HG03060 (cell line): ENCODE measurements at regions not wholly inside any gene's neighbourhood (a gene's known extent, or its start where the extent isn't known, plus 50 kb on each side); places are given as distances from the start of the nearest gene placed in this dataset.
"Not testable (repeated sequence)": the region's sequence is repeated elsewhere in the genome, so short reads cannot be mapped to it uniquely, and the experiment has no call there.

Experiments used
- ATAC-seq: cut with Tn5 transposase; IDR thresholded peaks from one replicate; pipeline ENCODE4 v1.9.1; 2021; ENCODE audit warnings: low read depth, moderate number of reproducible peaks; ENCODE audit not compliant: unreplicated experiment

DNA sequence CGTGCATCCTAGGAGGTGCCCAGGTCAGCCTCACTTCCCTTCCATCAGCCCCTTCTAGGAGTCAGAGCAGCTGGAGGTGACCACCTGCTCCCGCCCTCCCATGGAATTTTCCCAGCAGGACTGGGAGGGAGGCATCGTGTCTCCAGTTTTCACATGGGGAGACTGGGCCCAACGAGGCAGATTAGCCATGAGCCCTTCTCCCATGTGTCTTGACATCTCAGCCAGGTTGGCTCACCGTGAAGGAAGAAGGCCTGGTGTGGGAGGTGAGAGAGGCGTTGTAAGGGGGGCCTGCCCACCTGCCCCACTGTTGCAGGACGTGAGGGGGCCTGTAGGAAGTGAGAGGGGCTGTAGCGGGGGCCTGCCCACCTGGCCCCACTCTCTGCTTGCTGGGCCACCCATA is 1521.4 kb downstream of the BRD1 start:
- ATAC-seq: no peak

DNA sequence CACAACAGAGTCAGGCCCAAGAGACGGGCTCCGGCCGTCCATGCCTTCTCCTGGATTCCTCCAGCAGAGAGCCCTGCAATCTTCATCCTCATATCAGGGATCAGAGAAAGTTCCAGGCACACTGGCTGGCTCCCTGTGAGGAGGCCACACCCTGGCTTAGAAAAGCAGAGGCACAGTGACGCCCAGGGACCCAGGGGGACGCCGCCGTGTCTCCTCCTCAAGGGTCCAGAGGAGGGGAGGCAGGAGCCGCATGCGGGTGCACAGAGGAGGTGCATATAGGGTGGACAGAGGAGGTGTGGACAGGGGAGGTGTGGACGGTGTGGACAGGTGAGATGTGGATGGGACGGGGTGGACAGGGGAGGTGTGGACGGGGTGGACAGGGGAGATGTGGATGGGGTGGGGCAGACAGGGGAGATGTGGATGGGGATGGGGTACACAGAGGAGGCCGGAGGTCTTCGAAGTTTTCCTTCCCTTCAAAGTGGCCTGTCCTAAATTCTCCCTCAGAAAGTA is 1521.9 kb downstream of the BRD1 start:
- ATAC-seq: no peak

DNA sequence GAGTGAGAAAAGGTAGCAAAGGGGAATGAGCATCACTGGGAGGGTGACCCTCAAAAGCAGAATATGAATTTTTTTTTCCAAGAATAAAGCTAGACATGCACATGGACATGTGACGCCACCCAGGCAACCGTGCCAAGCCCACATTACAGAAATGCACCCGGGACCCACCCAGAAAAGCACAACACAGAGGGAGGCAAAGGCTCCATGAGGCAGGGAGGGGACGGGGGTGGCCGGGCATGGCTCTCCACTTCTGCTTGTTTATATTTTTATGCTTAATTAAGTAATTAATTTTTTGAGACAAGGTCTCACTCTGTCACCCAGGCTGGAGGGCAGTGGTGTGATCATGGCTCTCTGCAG is 1524.3 kb downstream of the BRD1 start:
- no peak for ATAC-seq

DNA sequence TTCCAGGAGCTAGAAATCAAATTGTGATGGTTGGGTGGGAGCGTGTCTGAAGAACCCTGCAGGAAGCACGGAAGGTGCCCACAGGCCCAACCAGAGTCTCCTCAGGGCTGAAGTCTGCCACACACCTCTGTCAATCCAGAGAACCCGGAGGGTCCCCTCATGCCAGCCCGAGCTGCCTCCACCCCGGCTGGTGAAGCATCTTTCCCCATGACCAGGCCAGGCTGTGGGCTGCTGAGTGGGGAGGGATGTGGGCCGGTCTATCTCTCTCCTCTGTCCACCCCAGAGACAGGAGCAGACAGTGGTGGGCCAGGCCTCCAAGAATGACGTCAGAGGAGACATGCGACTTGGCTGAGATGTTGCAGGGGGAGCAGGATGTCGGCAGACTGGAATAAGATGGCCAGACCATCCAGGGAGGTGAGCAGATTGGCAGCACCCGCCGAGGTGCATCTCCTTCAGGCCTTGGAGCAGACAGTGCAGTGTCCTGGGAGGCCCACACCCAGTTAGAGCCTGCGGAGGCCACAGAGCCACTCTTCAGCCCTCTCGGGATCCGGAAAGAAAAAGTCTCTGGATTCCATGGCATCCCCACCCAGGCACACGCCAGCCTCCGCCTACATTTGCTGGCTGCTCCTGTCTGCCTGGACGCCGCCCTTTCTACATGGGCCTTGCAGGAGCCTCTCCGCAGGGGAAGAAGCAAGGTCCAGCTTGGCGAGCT is 1524.9 kb downstream of the BRD1 start:
- ATAC-seq: no peak

DNA sequence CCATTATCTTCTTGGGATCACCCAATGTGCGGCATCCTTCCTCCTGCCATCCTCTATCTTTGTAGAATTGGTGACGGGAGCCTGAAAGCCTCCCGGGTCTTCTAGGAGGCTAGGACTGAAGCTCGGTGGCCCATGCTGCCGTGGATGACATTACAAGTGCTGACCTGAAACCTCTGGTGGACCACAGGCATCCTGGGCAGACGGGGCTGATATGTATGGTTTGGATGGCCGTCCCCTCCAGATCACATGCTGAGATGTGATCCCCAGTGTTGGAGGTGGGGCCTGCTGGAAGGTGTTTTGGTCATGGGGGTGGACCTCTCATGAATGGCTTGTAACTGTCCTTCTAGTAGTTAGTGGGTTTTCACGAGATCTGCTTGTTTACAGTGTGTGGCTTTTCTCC is 1525.8 kb downstream of the BRD1 start:
- no peak for ATAC-seq

DNA sequence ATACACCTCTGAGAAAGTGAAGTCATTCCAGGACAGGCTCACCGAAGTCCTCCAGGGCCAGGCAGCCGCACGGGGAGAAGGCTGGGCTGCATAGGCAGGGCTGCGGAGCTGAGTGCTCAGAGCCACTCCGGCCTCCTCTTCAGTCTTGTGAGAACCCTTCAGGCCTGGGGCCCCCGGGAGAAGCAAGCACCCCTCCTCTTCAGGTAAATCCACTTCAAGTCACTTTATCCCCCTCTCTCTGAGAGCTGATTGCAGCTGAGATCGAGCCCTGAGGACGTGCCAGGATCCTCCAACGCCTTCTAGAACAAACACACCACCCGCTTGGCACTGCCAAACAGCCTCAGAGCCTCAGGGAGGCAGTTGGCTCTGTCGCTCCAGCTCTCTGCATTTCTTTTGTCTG is 1526.3 kb downstream of the BRD1 start:
- ATAC-seq: no peak

DNA sequence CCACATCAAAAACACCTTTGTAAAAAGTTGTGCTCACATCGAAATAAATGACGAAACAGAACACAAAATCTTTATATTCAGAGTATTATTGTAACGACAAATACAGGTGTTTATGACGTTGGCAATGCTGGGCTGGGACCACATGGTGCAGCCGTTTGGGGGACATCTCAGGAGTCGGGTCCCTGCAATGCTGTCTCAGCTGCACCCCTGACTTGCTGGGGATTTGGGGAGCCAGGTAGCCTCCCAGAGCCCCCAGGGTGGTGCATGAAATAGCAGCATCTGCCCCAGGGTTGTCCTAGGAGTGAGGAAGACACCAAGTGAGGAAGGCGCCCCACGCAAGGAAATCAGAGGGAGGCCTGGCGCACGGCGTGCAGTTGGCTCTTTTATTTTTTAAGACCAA is 1526.8 kb downstream of the BRD1 start:
- ATAC-seq: no peak

DNA sequence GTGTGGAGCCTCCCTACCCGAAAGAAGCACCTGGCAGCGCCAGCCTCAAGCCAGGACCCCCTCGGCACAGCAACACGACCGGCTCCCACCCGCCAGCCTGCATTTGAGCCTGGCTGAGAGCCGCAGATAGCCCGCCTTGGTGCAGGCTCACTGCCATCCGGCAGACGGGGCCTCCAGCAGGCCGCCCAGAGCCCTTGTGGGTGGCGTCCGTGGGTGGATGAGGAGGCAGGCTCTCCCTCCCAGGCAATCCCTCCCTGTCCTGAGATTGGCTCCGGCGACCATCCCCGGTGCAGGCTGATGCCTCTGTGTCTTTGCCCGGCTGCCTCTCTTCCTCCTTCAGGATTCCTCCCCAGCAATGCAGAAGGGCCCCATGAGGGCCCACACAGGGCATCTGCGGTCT is 1527.9 kb downstream of the BRD1 start:
- no peak for ATAC-seq

DNA sequence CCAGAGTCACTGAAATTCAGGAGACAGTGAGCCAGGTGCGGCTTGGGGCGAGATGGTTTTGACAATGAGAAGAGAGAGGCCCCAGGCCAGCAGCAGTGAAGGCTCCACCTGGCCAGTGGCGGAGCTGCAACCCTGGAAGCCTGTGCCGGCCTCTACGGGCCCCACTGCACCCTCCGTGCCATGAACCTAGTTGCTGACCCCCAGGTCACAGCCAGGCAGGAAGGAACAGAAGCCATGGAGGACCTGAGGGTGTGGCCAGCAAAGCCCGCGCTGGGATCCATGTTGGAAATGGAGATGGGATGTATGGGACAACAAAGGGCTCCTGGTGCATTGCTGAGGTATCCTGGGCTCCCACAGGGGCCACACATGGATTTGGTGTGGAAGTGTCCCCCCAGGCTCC is 1528.5 kb downstream of the BRD1 start:
- no peak for ATAC-seq

DNA sequence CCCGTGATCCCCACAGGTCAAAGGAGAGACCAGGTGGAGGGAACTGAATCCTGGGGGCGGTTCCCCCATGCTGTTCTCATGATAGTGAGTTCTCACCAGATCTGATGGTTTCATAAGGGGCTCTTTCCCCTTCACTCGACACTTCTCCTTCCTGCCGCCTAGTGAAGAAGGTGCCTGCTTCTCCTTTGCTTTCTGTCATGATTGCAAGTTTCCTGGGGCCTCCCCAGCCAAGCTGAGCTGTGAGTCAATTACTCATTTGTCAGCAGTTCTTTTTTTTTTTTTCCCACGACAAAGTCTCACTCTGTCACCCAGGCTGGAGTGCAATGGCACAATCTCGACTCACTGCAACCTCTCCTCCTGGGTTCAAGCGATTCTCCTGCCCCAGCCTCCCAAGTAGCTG is 1530.4 kb downstream of the BRD1 start:
- no peak for ATAC-seq

DNA sequence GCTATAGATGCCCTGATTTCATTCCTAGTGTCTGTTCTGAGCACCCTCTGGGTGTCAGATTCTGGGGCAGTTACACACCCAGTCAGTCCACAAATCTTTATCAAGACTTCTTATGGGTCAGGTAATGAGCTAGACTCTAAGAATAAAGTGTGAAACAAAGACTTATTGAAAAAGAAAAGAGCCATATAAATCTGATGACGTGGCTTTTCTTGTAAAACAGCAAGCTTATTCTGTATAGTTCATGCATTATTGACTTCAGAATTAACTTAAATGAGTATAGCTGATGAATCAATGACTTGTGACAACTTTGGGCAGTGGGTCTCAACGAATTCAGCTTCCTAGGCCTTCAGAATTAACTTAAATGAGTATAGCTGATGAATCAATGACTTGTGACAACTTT is 1527.5 kb downstream of the TBC1D22A start:
- ATAC-seq: not testable (repeated sequence)

DNA sequence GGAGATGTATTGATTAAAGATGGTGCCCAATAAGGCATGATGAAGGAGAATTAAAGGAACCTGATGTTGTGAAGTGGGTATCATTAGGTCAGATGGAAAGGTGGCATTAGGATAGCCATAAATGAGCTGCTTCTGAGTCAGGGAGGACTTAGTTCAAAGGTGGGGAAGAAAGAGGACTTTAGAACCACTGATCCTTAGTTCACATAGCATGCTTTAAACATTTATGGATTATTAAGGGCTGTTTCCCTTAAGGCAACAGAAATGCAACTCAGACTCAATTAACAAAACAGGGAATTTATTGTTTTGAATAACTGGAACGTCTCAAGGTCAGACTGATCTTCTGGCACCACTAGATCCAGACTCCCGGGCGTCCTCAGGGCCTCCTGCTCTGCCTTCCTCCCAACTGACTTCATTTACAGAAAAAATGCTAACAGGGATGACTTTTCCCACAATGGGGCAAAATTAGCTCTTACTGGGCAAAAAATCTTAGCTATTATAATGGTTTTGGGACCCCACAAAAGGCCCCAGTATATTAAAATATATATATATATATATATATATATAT is 1526.0 kb downstream of the TBC1D22A start:
- ATAC-seq: no peak

DNA sequence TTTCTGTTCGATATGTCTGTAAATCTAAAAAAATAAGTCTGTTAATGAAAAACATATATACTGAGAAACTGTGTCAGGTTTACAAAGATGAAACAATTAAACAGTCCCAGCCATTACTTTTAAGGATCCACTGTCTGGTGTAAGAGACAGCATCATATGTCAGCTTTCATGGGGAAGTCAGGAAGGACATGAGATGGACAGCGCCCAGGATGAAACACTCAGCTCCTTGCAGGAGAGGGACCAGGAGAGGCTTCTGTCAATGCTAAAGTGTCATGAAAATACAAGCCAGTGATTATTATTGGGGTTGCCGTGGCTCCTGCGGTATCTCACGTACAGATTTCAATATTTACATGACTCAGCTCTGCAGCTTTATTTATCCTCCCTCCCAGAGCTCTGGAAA is 1524.6 kb downstream of the TBC1D22A start:
- ATAC-seq: no peak

DNA sequence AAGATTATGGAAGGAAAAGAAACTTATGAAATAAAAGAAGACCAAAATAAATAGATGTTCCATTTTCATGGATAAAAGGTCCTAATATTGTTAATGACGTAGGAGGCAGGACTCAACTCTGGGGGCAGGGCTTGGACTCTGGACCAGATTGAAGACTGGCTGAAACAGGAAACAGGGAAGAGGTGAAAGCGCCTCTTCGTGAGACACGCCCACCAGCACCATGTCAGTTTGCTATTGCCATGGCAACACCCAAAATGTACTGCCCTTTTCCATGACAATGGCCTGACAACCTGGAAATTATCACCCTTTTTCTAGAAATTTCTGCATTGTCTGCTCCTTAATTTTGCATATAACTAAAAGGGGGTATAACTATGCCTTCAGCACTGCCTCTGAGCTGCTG is 1522.2 kb downstream of the TBC1D22A start:
- ATAC-seq: no peak

DNA sequence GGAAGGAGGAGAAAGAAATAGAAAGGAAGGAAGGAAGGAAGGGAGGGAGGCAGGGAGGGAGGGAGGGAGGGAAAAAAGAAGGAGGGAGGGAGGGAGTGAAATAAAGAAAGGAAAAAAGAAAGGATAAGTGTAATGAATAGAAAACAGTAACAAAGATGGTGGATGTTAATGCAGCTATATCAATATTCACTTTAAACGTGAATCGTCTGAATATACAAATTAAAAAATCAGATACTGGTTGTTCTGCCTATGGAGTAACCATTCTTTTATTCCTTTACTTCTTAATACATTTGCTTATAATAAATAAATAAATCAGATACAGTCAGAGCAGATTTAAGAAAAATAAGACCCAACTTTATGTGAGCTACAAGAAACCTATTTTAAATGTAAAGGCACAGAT is 1520.4 kb downstream of the TBC1D22A start:
- ATAC-seq: no peak

DNA sequence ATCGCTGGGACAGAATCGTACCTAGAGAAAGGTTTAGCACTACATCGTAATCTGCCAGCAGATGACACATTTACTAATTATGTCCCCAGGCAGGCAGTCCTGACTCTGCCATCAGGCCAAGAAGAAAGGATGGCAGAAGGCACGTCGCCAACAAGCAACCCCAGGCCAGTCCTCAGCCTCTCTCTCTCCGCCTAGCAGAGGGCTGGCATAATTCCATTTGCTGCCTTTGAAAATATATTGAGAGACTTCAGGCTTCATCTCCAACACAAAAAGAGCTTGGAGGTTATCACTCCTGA is 1517.0 kb downstream of the TBC1D22A start:
- no peak for ATAC-seq

DNA sequence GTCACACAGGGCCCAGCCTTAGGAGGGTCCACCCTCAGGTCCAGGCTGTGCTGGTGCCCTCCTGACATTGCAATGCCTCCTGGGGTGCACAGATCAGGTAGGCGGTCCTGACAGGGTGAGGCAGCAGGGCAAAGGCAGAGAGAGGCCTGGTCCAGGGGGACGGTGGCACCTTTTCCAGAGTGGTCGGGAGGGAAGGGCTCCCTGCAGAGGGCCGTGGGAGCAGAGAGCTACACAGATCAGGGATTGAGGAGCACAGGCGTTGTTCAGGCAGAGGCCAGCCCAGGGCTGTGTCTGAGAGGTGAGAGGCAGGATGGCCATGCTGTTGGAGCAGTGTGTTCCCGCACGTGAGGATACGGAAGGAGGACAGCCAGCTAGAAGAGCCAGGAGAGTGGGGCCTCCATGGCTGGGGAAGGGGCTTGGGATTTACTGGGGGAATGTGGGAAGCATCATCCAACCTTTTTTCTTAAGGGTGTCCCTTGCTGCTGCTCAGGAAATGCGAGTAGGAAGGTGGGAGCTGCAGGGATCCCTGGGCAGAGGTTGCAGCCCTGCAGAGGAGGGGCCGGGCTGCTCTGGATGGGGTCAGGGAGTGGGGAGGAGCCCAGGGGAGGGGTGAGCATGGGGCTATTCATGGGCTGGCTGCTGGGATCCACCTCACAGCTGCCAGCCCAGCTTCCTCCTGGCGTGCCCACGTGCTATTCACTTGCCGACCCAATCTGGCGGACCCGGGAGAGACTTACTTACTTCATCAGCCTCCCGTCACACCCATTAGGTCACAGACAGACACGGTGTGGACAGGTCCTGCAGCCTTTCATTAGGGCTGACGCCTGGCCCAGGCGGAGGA is 1516.4 kb downstream of the TBC1D22A start:
- no peak for ATAC-seq

DNA sequence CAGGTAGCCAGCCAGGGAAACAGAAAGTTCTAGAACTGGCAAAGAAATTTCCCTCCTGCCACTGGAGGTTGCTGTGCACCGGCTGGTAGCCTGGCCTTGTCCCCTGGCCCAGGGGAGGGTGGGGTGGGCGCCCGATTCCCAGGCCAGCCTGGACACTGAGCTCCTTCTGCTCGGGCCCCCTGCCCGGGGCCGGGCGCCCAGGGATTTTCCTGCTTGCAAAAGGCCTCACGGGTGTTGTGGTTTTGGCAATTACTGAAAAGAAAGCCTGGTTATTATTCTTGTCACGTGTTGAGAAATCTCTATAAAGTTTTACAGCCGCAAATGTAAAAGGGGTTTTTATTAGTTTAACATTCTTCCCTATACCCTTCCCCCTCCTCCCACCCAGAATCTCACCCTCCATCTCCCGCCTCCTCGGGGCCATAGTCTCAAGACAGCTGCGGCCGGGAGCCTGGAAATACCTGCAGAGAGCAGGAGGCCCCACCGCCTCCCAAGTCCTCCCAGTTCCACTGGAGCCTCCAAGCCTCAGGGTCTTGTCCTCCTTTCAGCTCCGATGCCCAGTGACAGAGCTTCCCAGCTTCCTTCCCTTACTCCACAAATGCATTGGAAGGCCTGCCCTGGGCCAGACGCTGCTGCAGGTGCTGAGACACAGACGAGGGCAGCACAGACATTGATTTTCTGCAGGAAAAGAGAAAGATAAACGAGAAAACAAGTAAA is 1515.6 kb downstream of the TBC1D22A start:
- ATAC-seq: no peak

DNA sequence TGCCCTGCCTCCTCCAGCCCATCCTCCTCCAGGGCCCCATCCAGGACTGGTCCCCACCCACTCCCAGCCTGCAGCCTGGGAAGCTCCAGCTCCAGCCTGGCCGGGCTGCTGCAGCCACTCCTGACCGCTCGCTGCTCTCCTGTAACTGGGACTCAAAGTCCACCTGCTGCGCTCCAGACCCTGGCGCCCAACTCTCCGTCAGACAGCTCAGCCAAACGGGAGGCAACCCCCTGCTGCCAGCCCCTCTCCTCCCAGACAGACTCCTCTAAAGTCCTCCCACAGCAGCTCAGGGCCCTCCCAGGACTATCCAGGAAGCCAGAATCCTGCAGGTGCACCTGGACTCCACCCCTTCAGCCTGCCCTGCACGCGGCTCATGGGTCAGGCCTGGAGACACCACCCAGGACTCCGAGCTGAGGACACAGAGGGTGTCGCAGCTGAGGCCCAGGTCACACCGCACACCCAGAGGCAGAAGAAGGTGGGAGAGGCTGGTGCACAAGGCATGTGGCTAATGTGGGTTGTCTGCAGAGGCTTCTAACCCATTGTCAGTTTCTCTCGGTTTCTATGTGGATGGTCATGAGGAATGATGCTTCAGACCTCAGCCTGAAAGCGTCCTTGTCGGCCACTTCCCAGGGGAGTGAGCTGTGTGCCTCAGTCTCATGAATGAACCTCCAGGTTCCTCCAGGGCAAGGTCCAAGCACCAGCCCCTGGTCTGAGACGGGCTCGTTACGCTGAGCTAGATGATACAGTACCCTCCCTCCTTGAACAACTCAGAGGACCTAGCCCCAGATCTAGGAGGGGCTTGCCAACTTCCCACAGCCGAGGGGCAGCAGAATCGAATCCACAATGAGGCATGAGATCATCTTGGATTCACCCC is 1514.8 kb downstream of the TBC1D22A start:
- no peak for ATAC-seq

DNA sequence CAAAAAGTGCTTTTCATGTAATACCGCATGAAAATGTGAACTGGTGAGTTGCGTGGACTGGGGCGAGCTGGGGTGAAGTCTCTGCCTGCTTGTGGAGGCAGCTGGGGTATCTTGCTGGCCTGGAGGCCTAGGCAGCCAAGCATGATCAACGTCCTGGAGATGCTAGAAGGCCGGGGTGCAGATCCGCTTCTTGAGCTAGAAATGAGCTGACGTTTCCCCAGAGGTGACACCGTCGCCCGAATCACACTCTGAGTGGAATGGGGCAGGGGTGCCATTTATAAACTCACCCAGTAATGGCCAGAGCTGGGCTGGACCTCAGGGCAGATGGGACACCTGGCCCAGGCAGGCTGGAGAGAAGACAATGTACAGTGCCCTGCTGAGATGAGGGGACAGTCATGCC is 1513.0 kb downstream of the TBC1D22A start:
- ATAC-seq: no peak
